GM23338 (cell line): ENCODE measurements at regions not wholly inside any gene's neighbourhood (a gene's known extent, or its start where the extent isn't known, plus 50 kb on each side); places are given as distances from the start of the nearest gene placed in this dataset.

Experiments used
- ATAC-seq: fragments of 200-7000 bp; cut with Tn5 transposase; 3 replicates; pipeline ENCODE4 v1.9.1; 2020
- DNase-seq: peaks from one replicate; pipeline ENCODE4 v3.0.0-alpha.2; 2015; ENCODE audit warnings: low spot score
- H2AFZ ChIP-seq: fragments of 200-600 bp; sonication (generic); 2 replicates; pipeline ENCODE4 v1.8.0; 2016; ENCODE audit warnings: antibody characterized with exemption, mild to moderate bottlenecking, moderate library complexity
- H3F3A ChIP-seq: fragments of 200-600 bp; sonication (generic); replicated peaks from 2 replicates; pipeline ENCODE4 v1.8.0; 2017; ENCODE audit warnings: antibody characterized with exemption, mixed run types, low read depth
- H3K27ac ChIP-seq: fragments of 200-600 bp; sonication (generic); 2 replicates; pipeline ENCODE4 v1.6.1; 2016; ENCODE audit warnings: low read depth
- H3K27me3 ChIP-seq: fragments of 200-600 bp; sonication (generic); 2 replicates; pipeline ENCODE4 v1.8.0; 2016; ENCODE audit warnings: mild to moderate bottlenecking, mixed run types, moderate library complexity; ENCODE audit not compliant: insufficient read depth
- H3K36me3 ChIP-seq: fragments of 200-600 bp; sonication (generic); 2 replicates; pipeline ENCODE4 v1.8.0; 2016; ENCODE audit warnings: mild to moderate bottlenecking; ENCODE audit not compliant: insufficient read depth
- H3K4me1 ChIP-seq: fragments of 200-600 bp; sonication (generic); 2 replicates; pipeline ENCODE4 v1.8.0; 2016; ENCODE audit warnings: mild to moderate bottlenecking, moderate library complexity; ENCODE audit not compliant: insufficient read depth
- H3K4me2 ChIP-seq: fragments of 200-600 bp; sonication (generic); 2 replicates; pipeline ENCODE4 v1.7.1; 2017; ENCODE audit warnings: mixed run types
- H3K4me3 ChIP-seq: fragments of 200-600 bp; sonication (generic); 2 replicates; pipeline ENCODE4 v1.6.1; 2016; ENCODE audit warnings: mixed run types
- H3K79me2 ChIP-seq: fragments of 200-600 bp; sonication (generic); replicated peaks from 2 replicates; pipeline ENCODE4 v1.8.0; 2017; ENCODE audit warnings: mild to moderate bottlenecking; ENCODE audit not compliant: insufficient read depth
- H3K9me2 ChIP-seq: fragments of 200-600 bp; sonication (generic); 2 replicates; pipeline ENCODE4 v1.8.0; 2017; ENCODE audit not compliant: insufficient read depth
- H4K20me1 ChIP-seq: fragments of 200-600 bp; sonication (generic); replicated peaks from 2 replicates; pipeline ENCODE4 v1.8.0; 2017; ENCODE audit warnings: mild to moderate bottlenecking; ENCODE audit not compliant: insufficient read depth
- H3K27ac Mint-ChIP-seq: 2 replicates; pipeline ENCODE4 v1.8.0; 2020; ENCODE audit warnings: inconsistent platforms, mild to moderate bottlenecking, moderate library complexity, mixed read lengths
- H3K27me3 Mint-ChIP-seq: 3 replicates; pipeline ENCODE4 v1.8.0; 2022; ENCODE audit warnings: low read depth, mild to moderate bottlenecking, moderate library complexity, mixed read lengths, inconsistent platforms; ENCODE audit not compliant: insufficient read depth, poor library complexity
- H3K36me3 Mint-ChIP-seq: 3 replicates; pipeline ENCODE4 v1.8.0; 2021; ENCODE audit warnings: low read depth, mild to moderate bottlenecking, inconsistent platforms, moderate library complexity, mixed read lengths
- H3K4me1 Mint-ChIP-seq: 3 replicates; pipeline ENCODE4 v1.8.0; 2020; ENCODE audit warnings: mild to moderate bottlenecking, inconsistent platforms, mixed read lengths
- H3K4me3 Mint-ChIP-seq: 3 replicates; pipeline ENCODE4 v1.8.0; 2021; ENCODE audit warnings: moderate library complexity, mild to moderate bottlenecking, inconsistent platforms, mixed read lengths
- H3K9me3 Mint-ChIP-seq: 3 replicates; pipeline ENCODE4 v1.8.0; 2020; ENCODE audit warnings: moderate library complexity, mild to moderate bottlenecking, inconsistent platforms, mixed read lengths
- CREB1 ChIP-seq: fragments of 250-450 bp; sonication (Bioruptor Pico); IDR thresholded peaks from 2 replicates; pipeline ENCODE4 v1.5.0; 2020; ENCODE audit warnings: low read depth, mild to moderate bottlenecking, moderate library complexity
- CTCF ChIP-seq, 2 experiments: fragments of 200-600 bp in 1 of 2; sonication (generic) in 1 of 2; conservative IDR thresholded peaks; 2 replicates each; pipeline versions ENCODE4 v1.5.1 to v1.6.1; 2016 to 2017; ENCODE audit warnings: antibody characterized with exemption in 2 of 2, low read depth in 2 of 2, mild to moderate bottlenecking in 2 of 2, moderate library complexity in 1 of 2
- ETS1 ChIP-seq: IDR thresholded peaks from 2 replicates; pipeline ENCODE4 v1.6.1; 2016; ENCODE audit warnings: antibody characterized with exemption
- EZH2 ChIP-seq: fragments of 200-600 bp; sonication (generic); IDR thresholded peaks from one replicate; pipeline ENCODE4 v1.8.0; 2017; ENCODE audit warnings: antibody characterized with exemption, mild to moderate bottlenecking, low read depth; ENCODE audit not compliant: unreplicated experiment
- NANOG ChIP-seq: IDR thresholded peaks from 2 replicates; pipeline ENCODE4 v1.6.1; 2016; ENCODE audit warnings: antibody characterized with exemption, borderline replicate concordance
- POLR2AphosphoS5 ChIP-seq: IDR thresholded peaks from 2 replicates; pipeline ENCODE4 v1.6.1; 2016; ENCODE audit warnings: antibody characterized with exemption, low read depth
- STAT1 ChIP-seq: IDR thresholded peaks from one replicate; pipeline ENCODE4 v1.6.1; 2016; ENCODE audit warnings: antibody characterized with exemption; ENCODE audit not compliant: unreplicated experiment
- ZNF114 ChIP-seq: fragments of 250-450 bp; sonication (Bioruptor Pico); IDR thresholded peaks from 2 replicates; pipeline ENCODE4 v1.5.0; 2020; ENCODE audit warnings: mild to moderate bottlenecking, moderate library complexity
- ZNF462 ChIP-seq: fragments of 250-450 bp; sonication (Bioruptor Pico); IDR thresholded peaks from 2 replicates; pipeline ENCODE4 v1.5.0; 2020; ENCODE audit warnings: mild to moderate bottlenecking, moderate library complexity

- H3K27me3 ChIP-seq: no peaks in the 10 kb centered on the region
- H3K4me1 Mint-ChIP-seq: no peaks in the 10 kb centered on the region; the same call in 1 of the 3 replicates
- no peak overlapping the region for H3K4me2 ChIP-seq
- no peak overlapping the region for H3K4me3 Mint-ChIP-seq
- no peak overlapping the region for H3K27ac Mint-ChIP-seq
- peaks cover 9% of the 10 kb centered on the region; the same call in 2 of the 3 replicates for H3K36me3 Mint-ChIP-seq
- no peaks in the 10 kb centered on the region for H3F3A ChIP-seq
- H3K79me2 ChIP-seq: no peaks in the 10 kb centered on the region
- H3K4me1 ChIP-seq: no peaks in the 10 kb centered on the region
- H2AFZ ChIP-seq: no peak overlapping the region
- H4K20me1 ChIP-seq: no peaks in the 10 kb centered on the region
- ATAC-seq (no peak), DNase-seq (no peak)
- peaks cover 33% of the 10 kb centered on the region for H3K9me3 Mint-ChIP-seq
- no peaks in the 10 kb centered on the region; the same call in 1 of the 2 replicates for H3K36me3 ChIP-seq
- H3K4me3 ChIP-seq: no peak overlapping the region
- TF ChIP-seq ETS1 (no peak), POLR2AphosphoS5 (no peak), CREB1 (no peak), CTCF (conservative IDR thresholded peaks at IDR 0.05; ENCODE audit: low read depth in 2 of 2) (no peak), STAT1 (no peak), ZNF114 (CRISPR knock-in tag) (no peak)
- H3K27me3 Mint-ChIP-seq: no peaks in the 10 kb centered on the region
- H3K27ac ChIP-seq: no peak overlapping the region
- H3K9me2 ChIP-seq: no peaks in the 10 kb centered on the region
These were observed 79.8 kb downstream of the TMEM270 start for GRCh38 chr7:73940701-73941238.

GRCh38 chr7:73941836-73942551 lies 81.0 kb downstream of the TMEM270 start:
- Histone ChIP-seq H4K20me1 (no peaks in the 10 kb centered on the region), H2AFZ (no peak overlapping the region), H3K4me3 (no peak overlapping the region), H3K4me1 (no peaks in the 10 kb centered on the region), H3K27me3 (no peaks in the 10 kb centered on the region), H3K27ac (no peak overlapping the region), H3F3A (no peaks in the 10 kb centered on the region), H3K79me2 (no peaks in the 10 kb centered on the region), H3K9me2 (no peaks in the 10 kb centered on the region), H3K36me3 (no peaks in the 10 kb centered on the region; the same call in 1 of the 2 replicates), H3K4me2 (no peak overlapping the region)
- peaks cover 3% of the 10 kb centered on the region; the same call in 2 of the 3 replicates for H3K4me1 Mint-ChIP-seq
- DNase-seq: no peak
- peaks cover 9% of the 10 kb centered on the region; the same call in 2 of the 3 replicates for H3K36me3 Mint-ChIP-seq
- ATAC-seq: no peak
- H3K27ac Mint-ChIP-seq: no peak overlapping the region
- peaks cover 37% of the 10 kb centered on the region for H3K9me3 Mint-ChIP-seq
- no peak for TF ChIP-seq NANOG
- TF ChIP-seq EZH2: no peak
- TF ChIP-seq CTCF (conservative IDR thresholded peaks at IDR 0.05; ENCODE audit: low read depth in 2 of 2): no peak
- TF ChIP-seq STAT1: no peak
- no peak for TF ChIP-seq ZNF462 (CRISPR knock-in tag)
- no peaks in the 10 kb centered on the region for H3K27me3 Mint-ChIP-seq
- H3K4me3 Mint-ChIP-seq: no peak overlapping the region
